Left lung (tissue), 4 donors: ENCODE measurements at regions not wholly inside any gene's neighbourhood (a gene's known extent, or its start where the extent isn't known, plus 50 kb on each side); places are given as distances from the start of the nearest gene placed in this dataset.
"Not testable (repeated sequence)": the region's sequence is repeated elsewhere in the genome, so short reads cannot be mapped to it uniquely, and the experiment has no call there.

ENCODE experiments used
- ATAC-seq: fragments of 200-7000 bp; cut with Tn5 transposase; one replicate; pipeline ENCODE4 v1.9.1; 2020; ENCODE audit warnings: moderate library complexity
- DNase-seq, 4 donors: peaks; one replicate each; pipeline ENCODE4 v3.0.0-alpha.2; 2013 to 2020
- H3K27ac ChIP-seq, 2 donors: fragments of 200-600 bp; sonication (generic) in 1 of 2; one replicate each; pipeline versions ENCODE4 v1.5.0 to v1.8.0; 2020 to 2021
- H3K27me3 ChIP-seq, 2 donors: fragments of 200-600 bp; sonication (generic) in 1 of 2; one replicate each; pipeline versions ENCODE4 v1.5.0 to v1.8.0; 2020 to 2021
- H3K36me3 ChIP-seq, 2 donors: fragments of 200-600 bp; sonication (generic) in 1 of 2; one replicate each; pipeline versions ENCODE4 v1.5.0 to v1.8.0; 2020 to 2021
- H3K4me1 ChIP-seq, 2 donors: fragments of 200-600 bp; one replicate each; pipeline ENCODE4 v1.8.0; 2021
- H3K4me3 ChIP-seq, 2 donors: fragments of 200-600 bp; sonication (generic) in 1 of 2; one replicate each; pipeline versions ENCODE4 v1.5.0 to v1.8.0; 2020 to 2021; ENCODE audit warnings: mild to moderate bottlenecking in 1 of 2
- H3K9me3 ChIP-seq, 2 donors: fragments of 200-600 bp; sonication (generic) in 1 of 2; one replicate each; pipeline versions ENCODE4 v1.5.0 to v1.8.0; 2020 to 2021
- CTCF ChIP-seq, 2 donors: fragments of 200-600 bp; sonication (generic) in 1 of 2; IDR thresholded peaks; one replicate each; pipeline versions ENCODE4 v1.5.0 to v1.8.0; 2021; ENCODE audit warnings: antibody characterized with exemption in 2 of 2
- intact Hi-C, 2 donors: fragments of 100-400 bp; cut with DNase I; formaldehyde crosslinking; loops; one replicate each; pipeline versions ENCODE4 v1.11.2 to v1.14.2; 2022
- donor health status: DM: no; HTN: yes; CAD: no.
- donor health status: DM: no; HTN: no; CAD: no.

- Histone ChIP-seq H3K27ac (no peak overlapping the region), H3K4me3 (no peak overlapping the region), H3K27me3 (no peaks in the 10 kb centered on the region), H3K4me1 (no peaks in the 10 kb centered on the region), H3K36me3 (no peaks in the 10 kb centered on the region), H3K9me3 (peaks cover 0 to 5% of the 10 kb centered on the region in 2 donors)
- ATAC-seq (no peak), DNase-seq (no peak)
- intact Hi-C loops, result no loop called here
- TF ChIP-seq CTCF (IDR thresholded peaks at IDR 0.05), result no peak
These were observed 262.7 kb upstream of the SPHKAP start for GRCh38 chr2:228444161-228444560.

- no peak for ATAC-seq
- no peak for DNase-seq
- no peak for TF ChIP-seq CTCF (IDR thresholded peaks at IDR 0.05)
- H3K27me3 ChIP-seq, result no peaks in the 10 kb centered on the region
- H3K27ac ChIP-seq, result no peak overlapping the region
- no peak overlapping the region for H3K4me3 ChIP-seq
- intact Hi-C loops, result no loop called here
- H3K4me1 ChIP-seq, result no peaks in the 10 kb centered on the region
- H3K36me3 ChIP-seq, result no peaks in the 10 kb centered on the region
- H3K9me3 ChIP-seq, result peaks cover 0 to 5% of the 10 kb centered on the region in 2 donors
These were observed 252.2 kb upstream of the SPHKAP start for GRCh38 chr2:228433721-228434120.

- TF ChIP-seq CTCF (IDR thresholded peaks at IDR 0.05), result no peak
- H3K36me3 ChIP-seq, result no peaks in the 10 kb centered on the region
- no peaks in the 10 kb centered on the region for H3K4me1 ChIP-seq
- intact Hi-C loops, result no loop called here
- ATAC-seq, result no peak
- no peak overlapping the region for H3K27ac ChIP-seq
- no peak overlapping the region for H3K4me3 ChIP-seq
- no peaks in the 10 kb centered on the region for H3K27me3 ChIP-seq
- no peak for DNase-seq
- peaks cover 0 to 21% of the 10 kb centered on the region in 2 donors for H3K9me3 ChIP-seq
These were observed 250.6 kb upstream of the SPHKAP start for GRCh38 chr2:228432116-228432515.

GRCh38 chr2:228430986-228431385 is 249.5 kb upstream of the SPHKAP start:
- H3K4me1 ChIP-seq, result no peaks in the 10 kb centered on the region
- H3K27ac ChIP-seq, result no peak overlapping the region
- no peaks in the 10 kb centered on the region for H3K36me3 ChIP-seq
- H3K27me3 ChIP-seq, result no peaks in the 10 kb centered on the region
- peaks cover 0 to 29% of the 10 kb centered on the region in 2 donors for H3K9me3 ChIP-seq
- H3K4me3 ChIP-seq, result no peak overlapping the region
- no peak for ATAC-seq
- DNase-seq, result no peak
- intact Hi-C loops, result no loop called here
- TF ChIP-seq CTCF (IDR thresholded peaks at IDR 0.05), result no peak

GRCh38 chr2:228426502-228427216 is 245.2 kb upstream of the SPHKAP start:
- DNase-seq, result peak in 1 of 4 donors; percentile 71
- H3K9me3 ChIP-seq, result peaks cover 0 to 27% of the 10 kb centered on the region in 2 donors
- no peaks in the 10 kb centered on the region for H3K4me1 ChIP-seq
- TF ChIP-seq CTCF (IDR thresholded peaks at IDR 0.05), result no peak
- no peak overlapping the region for H3K4me3 ChIP-seq
- intact Hi-C loops, result no loop called here
- ATAC-seq, result peak; percentile 69
- H3K27ac ChIP-seq, result no peak overlapping the region
- no peaks in the 10 kb centered on the region for H3K27me3 ChIP-seq
- H3K36me3 ChIP-seq, result no peaks in the 10 kb centered on the region

- H3K27ac ChIP-seq, H3K4me3 ChIP-seq, intact Hi-C loops, H3K36me3 ChIP-seq, DNase-seq, ATAC-seq, H3K27me3 ChIP-seq, H3K4me1 ChIP-seq: not testable (repeated sequence)
- peaks cover 0 to 27% of the 10 kb centered on the region in 2 donors for H3K9me3 ChIP-seq
These were observed 244.0 kb upstream of the SPHKAP start for GRCh38 chr2:228425411-228426060.
